ENCODE measurements at regions not wholly inside any gene's neighbourhood (a gene's known extent, or its start where the extent isn't known, plus 50 kb on each side); places are given as distances from the start of the nearest gene placed in this dataset.

GRCh38 chr12:89838833-89839232 is 130.2 kb upstream of the ATP2B1 start:
- Mint-ChIP-seq H3K4me1 (no peaks in the 10 kb centered on the region), H3K27ac (ENCODE audit: unreplicated experiment) (no peak overlapping the region), H3K9me3 (no peaks in the 10 kb centered on the region), H3K36me3 (ENCODE audit: low read depth) (no peaks in the 10 kb centered on the region), H3K4me3 (no peak overlapping the region), H3K27me3 (ENCODE audit: low read depth) (no peaks in the 10 kb centered on the region)
- no peak for TF ChIP-seq CTCF (conservative IDR thresholded peaks at IDR 0.05)
- no peak for DNase-seq (ENCODE audit: low read depth, low spot score)

GRCh38 chr12:89836026-89836425 is 127.4 kb upstream of the ATP2B1 start:
- Mint-ChIP-seq H3K27ac (ENCODE audit: unreplicated experiment) (no peak overlapping the region), H3K27me3 (ENCODE audit: low read depth) (no peaks in the 10 kb centered on the region), H3K36me3 (ENCODE audit: low read depth) (no peaks in the 10 kb centered on the region), H3K4me3 (no peak overlapping the region), H3K4me1 (no peaks in the 10 kb centered on the region), H3K9me3 (no peaks in the 10 kb centered on the region)
- no peak for TF ChIP-seq CTCF (conservative IDR thresholded peaks at IDR 0.05)
- DNase-seq (ENCODE audit: low read depth, low spot score): no peak

- TF ChIP-seq CTCF (conservative IDR thresholded peaks at IDR 0.05): no peak
- Mint-ChIP-seq H3K36me3 (ENCODE audit: low read depth) (no peaks in the 10 kb centered on the region), H3K27ac (ENCODE audit: unreplicated experiment) (no peak overlapping the region), H3K9me3 (no peaks in the 10 kb centered on the region), H3K4me1 (no peaks in the 10 kb centered on the region), H3K4me3 (no peak overlapping the region), H3K27me3 (ENCODE audit: low read depth) (no peaks in the 10 kb centered on the region)
- no peak for DNase-seq (ENCODE audit: low read depth, low spot score)
These were observed 126.0 kb upstream of the ATP2B1 start for GRCh38 chr12:89834676-89835075.

GRCh38 chr12:89833337-89834252 is 125.0 kb upstream of the ATP2B1 start:
- Mint-ChIP-seq H3K27me3 (ENCODE audit: low read depth) (no peaks in the 10 kb centered on the region), H3K36me3 (ENCODE audit: low read depth) (no peaks in the 10 kb centered on the region), H3K9me3 (no peaks in the 10 kb centered on the region), H3K4me3 (no peak overlapping the region), H3K4me1 (no peaks in the 10 kb centered on the region), H3K27ac (ENCODE audit: unreplicated experiment) (no peak overlapping the region)
- no peak for TF ChIP-seq CTCF (conservative IDR thresholded peaks at IDR 0.05)
- DNase-seq (ENCODE audit: low read depth, low spot score): no peak

GRCh38 chr12:89832336-89832735 is 123.7 kb upstream of the ATP2B1 start:
- Mint-ChIP-seq H3K36me3 (ENCODE audit: low read depth) (no peaks in the 10 kb centered on the region), H3K4me1 (peaks cover 5% of the 10 kb centered on the region), H3K27ac (ENCODE audit: unreplicated experiment) (no peak overlapping the region), H3K27me3 (ENCODE audit: low read depth) (no peaks in the 10 kb centered on the region), H3K9me3 (no peaks in the 10 kb centered on the region), H3K4me3 (no peak overlapping the region)
- DNase-seq (ENCODE audit: low read depth, low spot score): no peak
- TF ChIP-seq CTCF (conservative IDR thresholded peaks at IDR 0.05): no peak
